SK-N-SH (cell line): ENCODE measurements at regions not wholly inside any gene's neighbourhood (a gene's known extent, or its start where the extent isn't known, plus 50 kb on each side); places are given as distances from the start of the nearest gene placed in this dataset.

ENCODE experiments used
- CTCF ChIA-PET: fragments of 300-600, 350-600 bp; formaldehyde crosslinking; extraction: SDS; loops from one replicate; lab custom pipeline; 2021; lab: Yijun Ruan, JAX
- POLR2A ChIA-PET: fragments of 350-600 bp; sonication (Branson Sonifier 250); formaldehyde crosslinking; extraction: SDS; loops from one replicate; lab custom pipeline; 2020; ENCODE audit warnings: antibody characterized with exemption, inconsistent platforms; lab: Yijun Ruan, JAX
- DNase-seq: peaks from one replicate; pipeline ENCODE4 v3.0.0; 2012
- H2AFZ ChIP-seq: fragments of 200-600 bp; sonication (generic); 2 replicates; pipeline ENCODE4 v1.8.1; 2016; ENCODE audit warnings: antibody characterized with exemption, mild to moderate bottlenecking, low read depth
- H3F3A ChIP-seq: fragments of 200-600 bp; sonication (generic); replicated peaks from 2 replicates; pipeline ENCODE3; 2016; ENCODE audit warnings: antibody characterized with exemption, mild to moderate bottlenecking; ENCODE audit not compliant: insufficient read depth
- H3K27ac ChIP-seq, 2 experiments: fragments of 200-500 bp in 1 of 2; fragments of 200-600 bp in 1 of 2; sonication (Bioruptor generic) in 1 of 2; sonication (generic), shearing (Covaris generic) in 1 of 2; 2 replicates each; pipeline versions ENCODE4 v1.5.1 to v1.6.1; 2014 to 2016; ENCODE audit warnings: low read depth in 2 of 2, inconsistent platforms in 1 of 2, low read length in 1 of 2, mild to moderate bottlenecking in 1 of 2, mixed read lengths in 1 of 2
- H3K27me3 ChIP-seq: fragments of 200-600 bp; sonication (generic), shearing (Covaris generic); 2 replicates; pipeline ENCODE4 v1.6.1; 2016; ENCODE audit warnings: mixed run types; ENCODE audit not compliant: insufficient read depth
- H3K36me3 ChIP-seq, 2 experiments: fragments of 200-500 bp in 1 of 2; fragments of 200-600 bp in 1 of 2; sonication (Bioruptor generic) in 1 of 2; sonication (generic) in 1 of 2; replicated peaks in 1 of 2; 2 replicates each; pipeline versions ENCODE3 to v1.5.1; 2014 to 2016; ENCODE audit warnings: low read length in 1 of 2, mild to moderate bottlenecking in 1 of 2; ENCODE audit not compliant: insufficient read depth in 2 of 2, control insufficient read depth in 1 of 2
- H3K4me1 ChIP-seq, 2 experiments: fragments of 200-500 bp in 1 of 2; fragments of 200-600 bp in 1 of 2; sonication (Bioruptor generic) in 1 of 2; sonication (generic), shearing (Covaris generic) in 1 of 2; 2 replicates each; pipeline versions ENCODE4 v1.5.1 to v1.6.1; 2014 to 2016; ENCODE audit warnings: low read depth in 1 of 2, low read length in 1 of 2, mixed run types in 1 of 2; ENCODE audit not compliant: insufficient read depth in 2 of 2, control insufficient read depth in 1 of 2
- H3K4me2 ChIP-seq: fragments of 200-600 bp; sonication (generic), shearing (Covaris generic); 2 replicates; pipeline ENCODE4 v1.6.1; 2017; ENCODE audit warnings: mixed run types
- H3K4me3 ChIP-seq, 2 experiments: fragments of 200-500 bp in 1 of 2; fragments of 200-600 bp in 1 of 2; sonication (Bioruptor generic) in 1 of 2; sonication (generic), shearing (Covaris generic) in 1 of 2; 2 replicates each; pipeline versions ENCODE4 v1.5.1 to v1.8.1; 2014 to 2016; ENCODE audit warnings: low read depth in 2 of 2, inconsistent platforms in 1 of 2, low read length in 1 of 2, mild to moderate bottlenecking in 1 of 2, mixed read lengths in 1 of 2, moderate library complexity in 1 of 2
- H3K79me2 ChIP-seq: fragments of 200-600 bp; sonication (generic); 2 replicates; pipeline ENCODE4 v1.8.1; 2017; ENCODE audit warnings: mild to moderate bottlenecking; ENCODE audit not compliant: insufficient read depth
- H3K9ac ChIP-seq: fragments of 200-600 bp; sonication (generic); 2 replicates; pipeline ENCODE4 v1.6.1; 2017; ENCODE audit warnings: mixed run types
- H3K9me2 ChIP-seq: fragments of 200-600 bp; sonication (generic); 2 replicates; pipeline ENCODE4 v1.6.1; 2017; ENCODE audit warnings: mixed run types
- H3K9me3 ChIP-seq: fragments of 200-600 bp; sonication (generic); 2 replicates; pipeline ENCODE4 v1.6.1; 2017; ENCODE audit warnings: mixed run types, mild to moderate bottlenecking, moderate library complexity
- H4K20me1 ChIP-seq: fragments of 200-600 bp; sonication (generic); 2 replicates; pipeline ENCODE4 v1.6.1; 2017; ENCODE audit warnings: mild to moderate bottlenecking, mixed run types; ENCODE audit not compliant: insufficient read depth
- CHD2 ChIP-seq: fragments of 150-350 bp; IDR thresholded peaks from 2 replicates; pipeline ENCODE4 v1.6.1; 2018; ENCODE audit warnings: low read length; ENCODE audit not compliant: partially characterized antibody
- CTCF ChIP-seq: fragments of 200-600 bp; sonication (generic); IDR thresholded peaks from 2 replicates; pipeline ENCODE4 v1.6.1; 2017; ENCODE audit warnings: antibody characterized with exemption, mild to moderate bottlenecking, moderate library complexity
- EP300 ChIP-seq, 2 experiments: IDR thresholded peaks; 2 replicates each; pipeline versions ENCODE4 v1.4.0 to v1.6.1; 2012; ENCODE audit warnings: borderline replicate concordance in 1 of 2, low read depth in 1 of 2, low read length in 1 of 2
- FOSL2 ChIP-seq: IDR thresholded peaks from 2 replicates; pipeline ENCODE4 v1.4.0; 2012; ENCODE audit warnings: low read depth, mild to moderate bottlenecking, moderate library complexity, borderline replicate concordance
- FOXJ3 ChIP-seq: sonication (generic); formaldehyde crosslinking; IDR thresholded peaks from 2 replicates; pipeline ENCODE4 v1.5.1; 2020; ENCODE audit warnings: mild to moderate bottlenecking, missing genetic modification reagents
- FOXM1 ChIP-seq: IDR thresholded peaks from 2 replicates; pipeline ENCODE4 v1.4.0; 2012; ENCODE audit warnings: low read depth, mild to moderate bottlenecking
- IRF3 ChIP-seq: fragments of 150-350 bp; IDR thresholded peaks from 2 replicates; pipeline ENCODE4 v1.6.1; 2016; ENCODE audit warnings: mild to moderate bottlenecking, low read depth, low read length
- JUND ChIP-seq: IDR thresholded peaks from 2 replicates; pipeline ENCODE4 v1.4.0; 2012
- MAX ChIP-seq: IDR thresholded peaks from 2 replicates; pipeline ENCODE4 v1.4.0; 2012; ENCODE audit warnings: low read depth
- NFIC ChIP-seq: IDR thresholded peaks from 2 replicates; pipeline ENCODE4 v1.4.0; 2012; ENCODE audit warnings: borderline replicate concordance
- PBX3 ChIP-seq: IDR thresholded peaks from 2 replicates; pipeline ENCODE4; 2012
- POLR2AphosphoS5 ChIP-seq: IDR thresholded peaks from 2 replicates; pipeline ENCODE4 v1.6.1; 2012; ENCODE audit warnings: low read depth, low read length
- RAD21 ChIP-seq: IDR thresholded peaks from 2 replicates; pipeline ENCODE4 v1.6.1; 2012; ENCODE audit warnings: mild to moderate bottlenecking, low read length
- REST ChIP-seq: IDR thresholded peaks from 2 replicates; pipeline ENCODE4 v1.6.1; 2012; ENCODE audit warnings: mild to moderate bottlenecking, low read depth, low read length, moderate library complexity
- RFX5 ChIP-seq: IDR thresholded peaks from 2 replicates; pipeline ENCODE4 v1.6.1; 2012; ENCODE audit warnings: mild to moderate bottlenecking, improper control_type of control experiment, low read length
- SMC3 ChIP-seq: IDR thresholded peaks from 2 replicates; pipeline ENCODE4 v1.6.1; 2012; ENCODE audit warnings: low read depth, low read length, improper control_type of control experiment
- TCF12 ChIP-seq: IDR thresholded peaks from 2 replicates; pipeline ENCODE4 v1.4.0; 2012
- USF2 ChIP-seq: fragments of 150-350 bp; IDR thresholded peaks from 2 replicates; pipeline ENCODE4 v1.6.1; 2017; ENCODE audit warnings: antibody characterized with exemption, low read length, low read depth, borderline replicate concordance
- ZBTB33 ChIP-seq: IDR thresholded peaks from 2 replicates; pipeline ENCODE4 v1.4.0; 2012; ENCODE audit warnings: low read depth, borderline replicate concordance
- WGBS: methylation state at CpG from one replicate; pipeline ENCODE4 v1.1.6; 2017; ENCODE audit warnings: low lambda C conversion rate; 5-methylcytosine and 5-hydroxymethylcytosine counted together

GRCh38 chr16:54466233-54466632 is 179.6 kb upstream of the IRX3 start:
- no peak for DNase-seq
- no peaks in the 10 kb centered on the region for H3K36me3 ChIP-seq
- H3K4me3 ChIP-seq = no peak overlapping the region
- peaks cover 5 to 6% of the 10 kb centered on the region in 2 experiments; a peak in 2 of 4 replicates for H3K4me1 ChIP-seq
- H3K27ac ChIP-seq = no peak overlapping the region
- no peaks in the 10 kb centered on the region for H3K79me2 ChIP-seq
- H2AFZ ChIP-seq = no peak overlapping the region
- no peak overlapping the region for H3K4me2 ChIP-seq
- no peak overlapping the region for H3K9ac ChIP-seq
- ChIA-PET CTCF (interaction anchor here (0.7 to 1.5 kb wide), 2 partner anchors 10 to 219 kb away, joined by 4 read pairs; no protein-coding TSS in a partner anchor), POLR2A (no interaction called here)
- H3K9me2 ChIP-seq = no peaks in the 10 kb centered on the region
- no peaks in the 10 kb centered on the region; the same call in 1 of the 2 replicates for H3K27me3 ChIP-seq
- H4K20me1 ChIP-seq = no peaks in the 10 kb centered on the region
- 67% methylated on average over 3 of the region's 3 CpGs for WGBS
- H3F3A ChIP-seq = peaks cover 8% of the 10 kb centered on the region
- H3K9me3 ChIP-seq = no peaks in the 10 kb centered on the region
- TF ChIP-seq POLR2AphosphoS5 (no peak), EP300 (IDR thresholded peaks at IDR 0.05; ENCODE audit: borderline replicate concordance in 1 of 2, low read depth in 1 of 2, low read length in 1 of 2) (no peak), RAD21 (no peak), CHD2 (no peak), REST (no peak), TCF12 (no peak), FOSL2 (no peak), IRF3 (no peak), JUND (no peak), FOXJ3 (CRISPR knock-in tag) (no peak), PBX3 (no peak), SMC3 (no peak), RFX5 (no peak), NFIC (no peak), CTCF (no peak), ZBTB33 (no peak), USF2 (no peak), MAX (no peak), FOXM1 (no peak)
